ENCODE measurements at regions not wholly inside any gene's neighbourhood (a gene's known extent, or its start where the extent isn't known, plus 50 kb on each side); places are given as distances from the start of the nearest gene placed in this dataset.
"Not testable (repeated sequence)": the region's sequence is repeated elsewhere in the genome, so short reads cannot be mapped to it uniquely, and the experiment has no call there.

DNA sequence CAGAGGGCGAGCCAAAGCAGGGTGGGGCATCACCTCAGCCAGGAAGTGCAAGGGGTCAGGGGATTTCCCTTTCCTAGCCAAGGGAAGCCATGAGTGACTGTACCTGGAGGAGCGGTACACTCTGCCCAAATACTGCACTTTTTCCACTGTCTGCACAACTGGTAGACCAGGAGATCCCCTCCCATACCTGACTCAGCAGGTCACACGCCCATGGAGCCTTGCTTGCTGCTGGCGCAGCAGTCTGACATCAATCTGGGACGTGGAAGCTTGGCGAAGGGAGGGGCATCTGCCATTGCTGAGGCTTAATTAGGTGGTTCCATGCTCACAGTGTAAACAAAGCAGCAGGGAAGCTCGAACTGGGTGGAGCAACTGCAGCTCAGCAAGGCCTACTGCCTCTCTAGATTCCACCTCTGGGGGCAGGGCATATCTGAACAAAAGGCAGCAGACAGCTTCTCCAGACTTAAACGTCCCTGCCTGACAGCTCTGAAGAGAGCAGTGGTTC, 217.7 kb downstream of the LHFPL1 start:
- TF ChIP-seq, protein P1, sequence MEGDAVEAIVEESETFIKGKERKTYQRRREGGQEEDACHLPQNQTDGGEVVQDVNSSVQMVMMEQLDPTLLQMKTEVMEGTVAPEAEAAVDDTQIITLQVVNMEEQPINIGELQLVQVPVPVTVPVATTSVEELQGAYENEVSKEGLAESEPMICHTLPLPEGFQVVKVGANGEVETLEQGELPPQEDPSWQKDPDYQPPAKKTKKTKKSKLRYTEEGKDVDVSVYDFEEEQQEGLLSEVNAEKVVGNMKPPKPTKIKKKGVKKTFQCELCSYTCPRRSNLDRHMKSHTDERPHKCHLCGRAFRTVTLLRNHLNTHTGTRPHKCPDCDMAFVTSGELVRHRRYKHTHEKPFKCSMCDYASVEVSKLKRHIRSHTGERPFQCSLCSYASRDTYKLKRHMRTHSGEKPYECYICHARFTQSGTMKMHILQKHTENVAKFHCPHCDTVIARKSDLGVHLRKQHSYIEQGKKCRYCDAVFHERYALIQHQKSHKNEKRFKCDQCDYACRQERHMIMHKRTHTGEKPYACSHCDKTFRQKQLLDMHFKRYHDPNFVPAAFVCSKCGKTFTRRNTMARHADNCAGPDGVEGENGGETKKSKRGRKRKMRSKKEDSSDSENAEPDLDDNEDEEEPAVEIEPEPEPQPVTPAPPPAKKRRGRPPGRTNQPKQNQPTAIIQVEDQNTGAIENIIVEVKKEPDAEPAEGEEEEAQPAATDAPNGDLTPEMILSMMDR (IDR thresholded peaks at IDR 0.05) = not testable (repeated sequence)
- not testable (repeated sequence) for TF ChIP-seq POLR2AphosphoS5 (IDR thresholded peaks at IDR 0.05)

Data from upper lobe of left lung (tissue), 4 donors.